Parathyroid adenoma (tissue), 2 donors: ENCODE measurements at regions not wholly inside any gene's neighbourhood (a gene's known extent, or its start where the extent isn't known, plus 50 kb on each side); places are given as distances from the start of the nearest gene placed in this dataset.

Experiments used
- H2AFZ ChIP-seq: fragments of 300-600 bp; sonication (generic); one replicate; pipeline ENCODE4 v1.7.0; 2017; ENCODE audit warnings: antibody characterized with exemption, mild to moderate bottlenecking
- H3K27ac ChIP-seq: fragments of 300-600 bp; sonication (generic); one replicate; pipeline ENCODE4 v1.7.0; 2017
- H3K27me3 ChIP-seq: fragments of 300-600 bp; sonication (generic); one replicate; pipeline ENCODE4 v1.7.0; 2017; ENCODE audit warnings: low read length; ENCODE audit not compliant: control insufficient read depth, insufficient read depth
- H3K36me3 ChIP-seq: fragments of 300-600 bp; sonication (generic); one replicate; pipeline ENCODE4 v1.7.0; 2017; ENCODE audit warnings: low read length; ENCODE audit not compliant: control insufficient read depth, insufficient read depth
- H3K4me1 ChIP-seq: fragments of 300-600 bp; sonication (generic); one replicate; pipeline ENCODE4 v1.7.0; 2017; ENCODE audit warnings: control low read depth
- H3K4me2 ChIP-seq: fragments of 300-600 bp; sonication (generic); one replicate; pipeline ENCODE4 v1.7.0; 2017; ENCODE audit warnings: low read length
- H3K4me3 ChIP-seq: fragments of 300-600 bp; sonication (generic); one replicate; pipeline ENCODE4 v1.7.0; 2017; ENCODE audit warnings: low read depth, low read length
- H3K79me2 ChIP-seq: fragments of 300-600 bp; sonication (generic); one replicate; pipeline ENCODE4 v1.7.0; 2017; ENCODE audit warnings: control low read depth
- H3K9ac ChIP-seq: fragments of 300-600 bp; sonication (generic); one replicate; pipeline ENCODE4 v1.7.0; 2017; ENCODE audit warnings: mild to moderate bottlenecking
- H3K9me3 ChIP-seq: fragments of 300-600 bp; sonication (generic); one replicate; pipeline ENCODE4 v1.7.0; 2017; ENCODE audit warnings: low read length; ENCODE audit not compliant: control insufficient read depth
- CTCF ChIP-seq: fragments of 300-600 bp; sonication (generic); IDR thresholded peaks from one replicate; pipeline ENCODE4 v1.7.0; 2017; ENCODE audit warnings: antibody characterized with exemption, mild to moderate bottlenecking
- donor health status: primary hyperparathyroidism.

- no peak overlapping the region for H3K27ac ChIP-seq
- H3K9me3 ChIP-seq: no peaks in the 10 kb centered on the region
- no peak overlapping the region for H3K4me2 ChIP-seq
- no peaks in the 10 kb centered on the region for H3K27me3 ChIP-seq
- no peak overlapping the region for H3K9ac ChIP-seq
- no peaks in the 10 kb centered on the region for H3K4me1 ChIP-seq
- no peak for TF ChIP-seq CTCF
- H2AFZ ChIP-seq: no peak overlapping the region
- H3K36me3 ChIP-seq: no peaks in the 10 kb centered on the region
- H3K4me3 ChIP-seq: no peak overlapping the region
- no peaks in the 10 kb centered on the region for H3K79me2 ChIP-seq
Measured at GRCh38 chr1:230504310-230504709, 78.2 kb upstream of the PGBD5 start.

DNA sequence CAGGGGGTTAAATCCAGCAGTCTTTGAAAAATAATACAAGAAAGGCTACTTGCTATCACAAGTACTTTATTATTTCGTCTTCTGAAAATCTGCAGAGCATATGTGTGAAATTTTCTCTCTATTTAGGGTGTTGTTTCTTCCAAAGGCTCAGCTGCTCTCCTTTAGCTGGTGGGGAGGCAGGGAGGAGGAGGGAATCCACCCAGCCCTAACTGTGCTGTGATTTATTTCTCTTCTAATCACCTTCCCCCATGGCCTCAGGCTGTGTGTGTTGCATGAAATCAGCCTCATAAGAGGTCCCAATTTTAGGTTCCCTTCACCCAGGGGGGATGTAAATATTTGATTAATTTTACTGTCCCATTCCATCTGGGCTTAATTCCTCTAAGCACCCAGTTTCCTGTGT lies 77.6 kb upstream of the PGBD5 start:
- Histone ChIP-seq H3K27ac (no peak overlapping the region), H3K4me3 (no peak overlapping the region), H3K27me3 (no peaks in the 10 kb centered on the region), H3K4me2 (no peak overlapping the region), H2AFZ (no peak overlapping the region), H3K9ac (no peak overlapping the region), H3K4me1 (no peaks in the 10 kb centered on the region), H3K36me3 (no peaks in the 10 kb centered on the region), H3K9me3 (no peaks in the 10 kb centered on the region), H3K79me2 (no peaks in the 10 kb centered on the region)
- no peak for TF ChIP-seq CTCF

DNA sequence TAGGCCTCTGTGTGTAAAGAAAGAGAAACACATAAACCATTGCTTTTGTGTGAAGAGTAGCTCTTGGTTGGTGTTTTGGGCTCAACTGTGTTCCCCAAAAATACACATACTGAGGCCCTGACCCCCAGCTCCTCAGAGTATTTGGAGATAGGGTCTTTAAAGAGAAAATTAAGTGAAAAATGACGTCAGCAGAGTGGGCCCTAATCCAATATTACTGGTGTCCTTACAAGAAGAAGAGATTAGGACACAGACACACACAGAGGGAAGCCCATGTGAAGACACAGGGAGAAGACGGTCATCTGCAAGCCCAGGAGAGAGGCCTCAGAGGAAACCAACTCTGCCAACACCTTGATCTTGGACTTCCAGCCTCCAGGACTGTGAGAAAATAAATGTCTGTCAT lies 76.9 kb upstream of the PGBD5 start:
- no peak for TF ChIP-seq CTCF
- no peaks in the 10 kb centered on the region for H3K79me2 ChIP-seq
- H3K9me3 ChIP-seq: no peaks in the 10 kb centered on the region
- no peak overlapping the region for H3K4me3 ChIP-seq
- H3K36me3 ChIP-seq: no peaks in the 10 kb centered on the region
- no peaks in the 10 kb centered on the region for H3K4me1 ChIP-seq
- no peak overlapping the region for H3K27ac ChIP-seq
- no peak overlapping the region for H3K9ac ChIP-seq
- no peaks in the 10 kb centered on the region for H3K27me3 ChIP-seq
- no peak overlapping the region for H3K4me2 ChIP-seq
- no peak overlapping the region for H2AFZ ChIP-seq

DNA sequence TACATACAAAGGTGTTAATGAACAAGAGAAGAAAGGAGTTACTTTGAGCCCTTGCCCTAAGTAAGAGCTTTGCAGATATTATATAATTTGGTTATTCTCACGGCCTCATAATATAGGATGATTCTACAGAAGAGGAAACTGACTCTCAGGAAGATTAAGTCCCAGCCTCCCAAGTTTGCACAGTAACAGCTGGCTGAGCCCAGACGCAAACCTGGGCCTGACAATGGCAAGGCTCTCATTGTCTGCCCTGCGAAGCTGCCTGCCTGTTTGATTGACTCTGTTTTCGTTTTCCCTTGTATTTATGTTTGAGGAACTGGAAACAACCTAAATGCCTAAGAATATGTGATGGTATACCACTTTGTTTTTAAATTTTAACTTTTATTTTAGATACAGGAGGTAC lies 76.2 kb upstream of the PGBD5 start:
- Histone ChIP-seq H3K4me1 (no peaks in the 10 kb centered on the region), H3K27ac (no peak overlapping the region), H3K27me3 (no peaks in the 10 kb centered on the region), H3K79me2 (no peaks in the 10 kb centered on the region), H2AFZ (no peak overlapping the region), H3K4me2 (no peak overlapping the region), H3K4me3 (no peak overlapping the region), H3K36me3 (no peaks in the 10 kb centered on the region), H3K9ac (no peak overlapping the region), H3K9me3 (no peaks in the 10 kb centered on the region)
- TF ChIP-seq CTCF: no peak

GRCh38 chr1:230501849-230502248 lies 75.7 kb upstream of the PGBD5 start:
- H3K79me2 ChIP-seq: no peaks in the 10 kb centered on the region
- H3K27me3 ChIP-seq: no peaks in the 10 kb centered on the region
- H3K4me3 ChIP-seq: no peak overlapping the region
- no peak overlapping the region for H3K27ac ChIP-seq
- no peak overlapping the region for H2AFZ ChIP-seq
- TF ChIP-seq CTCF: no peak
- no peaks in the 10 kb centered on the region for H3K9me3 ChIP-seq
- no peak overlapping the region for H3K4me2 ChIP-seq
- H3K9ac ChIP-seq: no peak overlapping the region
- no peaks in the 10 kb centered on the region for H3K36me3 ChIP-seq
- no peaks in the 10 kb centered on the region for H3K4me1 ChIP-seq
